OCI-M2 (cell line): ENCODE measurements at regions not wholly inside any gene's neighbourhood (a gene's known extent, or its start where the extent isn't known, plus 50 kb on each side); places are given as distances from the start of the nearest gene placed in this dataset.

Experiments
- DNase-seq: peaks from one replicate; lab custom pipeline; 2025; ENCODE audit not compliant: unreplicated experiment; lab: John Stamatoyannopoulos, UW

- DNase-seq: no peak
Measured at GRCh38 chr4:181661090-181661489, 582.1 kb upstream of the TENM3 start.

GRCh38 chr4:181661923-181662322 lies 581.3 kb upstream of the TENM3 start:
- DNase-seq: no peak

- DNase-seq: no peak
Measured at GRCh38 chr4:181662383-181662782, 580.8 kb upstream of the TENM3 start.

- DNase-seq: no peak
Measured at GRCh38 chr4:181670506-181670905, 572.7 kb upstream of the TENM3 start.

DNA sequence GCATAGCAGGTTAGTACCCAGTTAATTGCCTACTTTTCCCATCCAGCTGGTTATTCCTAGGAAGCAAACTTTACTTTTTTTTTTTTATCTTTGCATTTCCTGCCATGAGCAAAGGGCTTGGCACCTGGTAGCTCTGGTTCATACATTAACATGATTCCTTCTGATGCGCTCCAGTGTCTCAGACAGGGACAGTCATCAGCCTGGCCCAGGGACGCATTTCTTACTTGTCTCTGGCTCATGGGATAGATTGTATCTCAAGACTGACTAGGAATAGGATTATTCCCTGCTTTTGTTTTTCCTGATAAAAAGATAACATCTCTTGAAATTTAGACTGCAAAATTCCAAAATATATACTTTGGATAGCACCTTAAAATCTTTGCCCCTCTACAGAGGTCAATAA lies 571.5 kb upstream of the TENM3 start:
- DNase-seq: no peak

GRCh38 chr4:181672751-181673150 lies 570.5 kb upstream of the TENM3 start:
- no peak for DNase-seq

DNA sequence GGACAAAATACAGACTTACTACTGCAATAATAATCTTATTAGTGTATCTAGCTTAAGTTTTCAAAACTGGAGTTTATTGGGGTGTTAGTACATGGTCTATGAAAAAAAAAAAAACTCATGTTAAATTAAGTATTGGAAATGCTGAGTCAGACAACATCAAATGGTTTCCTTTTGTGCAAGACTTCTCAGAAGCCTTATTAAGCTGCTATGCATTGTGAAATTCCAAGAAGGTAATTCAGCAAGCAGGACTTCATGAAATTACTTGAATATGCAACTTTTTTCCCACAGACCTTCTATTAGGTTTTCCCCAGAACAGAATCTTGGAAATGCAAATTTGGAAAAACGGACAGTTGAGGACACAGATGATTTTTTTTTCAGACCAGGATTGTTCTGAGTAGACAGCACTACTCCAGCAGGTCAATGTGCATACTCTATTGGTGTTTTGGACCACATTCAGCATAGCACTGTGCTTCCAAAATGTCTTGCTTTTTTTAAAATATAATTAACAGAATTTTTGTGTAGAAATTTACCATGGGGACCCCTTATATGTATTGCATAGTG lies 568.8 kb upstream of the TENM3 start:
- DNase-seq: no peak

DNA sequence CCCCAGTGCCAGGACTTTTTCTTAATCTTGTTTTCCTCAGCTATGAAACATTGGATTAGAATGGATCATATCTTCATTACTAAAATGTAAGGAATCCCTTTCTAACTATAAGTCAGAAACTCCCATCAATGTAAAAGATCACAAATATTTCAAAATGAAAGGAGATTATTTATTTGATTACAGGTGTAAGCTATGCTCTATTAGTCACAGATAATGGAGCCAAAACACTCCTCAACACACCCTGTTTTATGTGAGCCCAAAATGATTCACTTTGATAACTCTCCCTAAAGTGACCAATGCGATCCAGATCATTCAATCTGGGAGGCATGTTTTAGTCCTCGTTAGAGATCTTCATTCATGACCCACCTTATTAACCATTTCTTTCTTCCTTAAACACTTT lies 566.7 kb upstream of the TENM3 start:
- no peak for DNase-seq

DNA sequence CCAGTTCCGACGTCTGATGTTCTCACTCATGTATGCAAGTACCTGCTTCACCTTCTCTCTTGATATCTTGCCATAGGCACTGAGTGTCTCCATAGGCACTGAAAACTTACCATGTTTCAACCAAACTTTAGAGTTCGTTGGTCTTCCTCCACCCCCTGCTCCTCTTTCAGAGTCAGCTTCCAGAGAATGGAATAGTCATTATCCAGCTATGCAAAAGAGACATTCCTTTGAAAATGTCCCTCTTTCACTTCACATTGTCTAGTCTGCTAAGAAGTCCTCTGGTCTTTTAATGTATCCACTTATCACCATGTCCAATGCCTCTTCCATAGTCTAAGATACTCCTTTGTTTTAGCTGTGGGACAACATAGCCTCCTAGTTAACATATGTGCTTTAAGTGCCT lies 566.0 kb upstream of the TENM3 start:
- no peak for DNase-seq

DNA sequence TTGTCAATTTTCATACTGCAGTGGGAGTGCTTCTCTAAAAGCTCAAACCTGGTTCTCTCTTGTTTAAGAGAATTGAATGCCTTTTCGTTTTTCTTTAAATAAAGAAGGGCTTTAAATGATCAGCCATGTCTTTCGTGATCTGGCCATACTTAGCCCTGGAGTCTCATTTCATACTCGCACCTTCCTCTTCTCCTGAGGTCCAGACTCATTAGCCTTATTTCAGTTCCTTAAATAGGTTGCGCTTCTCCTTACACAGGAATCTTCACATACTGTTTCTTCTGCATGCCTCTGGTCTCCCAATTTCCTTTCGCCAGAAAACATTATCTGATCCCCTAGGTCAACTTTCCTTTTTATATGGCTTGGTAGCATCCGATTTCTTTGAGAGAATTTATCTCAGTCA lies 565.6 kb upstream of the TENM3 start:
- DNase-seq: no peak

DNA sequence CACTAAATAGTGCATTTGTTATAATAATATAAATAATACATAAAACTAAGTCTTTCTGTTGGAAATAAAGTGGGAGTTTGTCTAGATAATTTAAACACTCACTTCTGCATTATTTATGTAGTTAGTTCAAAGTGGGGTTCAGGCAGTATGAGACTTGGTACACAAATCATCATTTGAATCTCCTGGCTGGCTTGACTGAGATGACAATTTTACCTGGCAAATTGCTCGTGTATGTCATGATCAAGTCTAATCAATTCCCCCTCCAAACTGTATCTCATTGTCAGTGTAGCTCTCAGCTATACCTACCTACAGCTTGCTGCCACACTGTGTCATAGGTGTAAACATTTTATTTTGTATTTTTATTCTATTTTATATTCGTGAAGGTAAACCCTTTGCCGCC lies 563.4 kb upstream of the TENM3 start:
- no peak for DNase-seq

- DNase-seq: no peak
Measured at GRCh38 chr4:181682367-181683047, 560.7 kb upstream of the TENM3 start.

- no peak for DNase-seq
Measured at GRCh38 chr4:181684310-181684709, 558.9 kb upstream of the TENM3 start.

DNA sequence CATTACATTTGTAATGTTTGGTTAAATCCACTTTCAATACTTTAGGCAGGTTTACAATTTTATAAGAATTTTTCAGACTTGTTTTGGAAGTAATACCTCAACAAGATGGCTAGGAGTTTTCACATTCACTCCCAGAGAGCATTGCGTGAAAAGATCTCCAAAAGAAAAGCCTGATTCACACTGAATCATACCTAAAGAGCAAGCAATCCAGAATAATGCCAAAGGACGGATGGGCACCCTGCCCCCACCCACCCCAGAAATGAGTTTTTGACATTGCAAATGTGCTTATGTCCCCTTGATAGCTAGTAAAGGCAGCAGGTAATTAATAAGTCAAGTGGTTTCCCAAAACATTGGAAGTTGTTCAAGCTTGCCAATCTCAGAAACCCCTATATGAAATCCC lies 557.7 kb upstream of the TENM3 start:
- DNase-seq: no peak

DNA sequence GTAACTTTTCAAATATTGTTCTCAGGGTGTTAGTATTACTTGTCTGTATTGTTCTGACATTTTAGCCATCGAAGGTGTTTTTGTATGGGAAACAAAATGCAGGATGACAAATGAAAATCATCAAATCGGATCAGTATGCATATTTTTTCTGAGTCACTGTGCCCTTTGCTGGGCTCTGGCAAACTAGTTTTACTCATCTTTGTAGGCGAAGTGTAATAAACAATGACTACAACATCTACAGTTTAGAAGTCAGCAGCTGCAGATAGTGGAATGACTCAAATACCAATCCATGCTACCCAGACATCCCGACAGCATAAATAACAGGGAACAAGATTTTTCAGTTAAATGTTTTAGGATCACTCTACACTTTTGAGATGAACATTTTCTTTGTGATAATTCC lies 557.3 kb upstream of the TENM3 start:
- DNase-seq: no peak

GRCh38 chr4:181687116-181687515 lies 556.1 kb upstream of the TENM3 start:
- DNase-seq: no peak

- DNase-seq: no peak
Measured at GRCh38 chr4:181688432-181688831, 554.8 kb upstream of the TENM3 start.

DNA sequence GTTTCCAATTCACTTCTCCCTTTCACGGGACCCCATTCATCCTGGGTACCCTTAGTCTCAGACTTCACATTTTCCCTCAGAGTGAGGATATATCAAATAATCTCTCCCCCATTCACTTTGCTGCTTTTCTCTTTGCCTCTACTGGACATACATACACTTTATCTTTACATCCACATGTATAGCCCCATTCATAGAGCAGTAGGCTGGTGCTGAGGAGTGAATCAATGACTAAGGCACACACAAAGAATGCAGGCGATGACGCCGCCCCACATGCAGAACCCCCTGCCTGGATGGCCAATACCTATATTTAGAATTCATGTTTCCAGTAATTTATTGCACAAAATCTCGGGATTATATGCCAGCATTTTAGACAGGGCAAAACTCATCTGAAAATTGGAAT lies 554.3 kb upstream of the TENM3 start:
- no peak for DNase-seq

- no peak for DNase-seq
Measured at GRCh38 chr4:181690498-181690897, 552.7 kb upstream of the TENM3 start.

DNA sequence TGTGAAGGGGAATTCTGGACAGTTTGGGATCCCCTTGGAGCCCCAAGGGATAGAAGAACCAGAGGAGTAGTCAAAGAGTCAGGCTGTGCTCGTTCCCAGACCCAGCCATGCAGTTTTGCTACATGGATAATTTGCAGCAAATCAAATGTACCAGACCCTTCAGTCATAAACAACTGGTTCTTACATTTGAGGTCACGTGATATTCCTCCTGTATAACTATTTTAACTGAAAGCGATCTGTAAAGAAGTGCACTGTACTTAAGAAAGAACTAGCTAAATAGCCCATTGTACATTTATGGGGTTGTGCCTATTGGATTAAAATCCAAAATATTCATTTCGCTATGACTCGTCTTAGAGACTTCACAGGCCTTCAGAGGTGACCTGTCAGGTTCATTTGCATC lies 550.2 kb upstream of the TENM3 start:
- no peak for DNase-seq

GRCh38 chr4:181693517-181693916 lies 549.7 kb upstream of the TENM3 start:
- DNase-seq: no peak

DNA sequence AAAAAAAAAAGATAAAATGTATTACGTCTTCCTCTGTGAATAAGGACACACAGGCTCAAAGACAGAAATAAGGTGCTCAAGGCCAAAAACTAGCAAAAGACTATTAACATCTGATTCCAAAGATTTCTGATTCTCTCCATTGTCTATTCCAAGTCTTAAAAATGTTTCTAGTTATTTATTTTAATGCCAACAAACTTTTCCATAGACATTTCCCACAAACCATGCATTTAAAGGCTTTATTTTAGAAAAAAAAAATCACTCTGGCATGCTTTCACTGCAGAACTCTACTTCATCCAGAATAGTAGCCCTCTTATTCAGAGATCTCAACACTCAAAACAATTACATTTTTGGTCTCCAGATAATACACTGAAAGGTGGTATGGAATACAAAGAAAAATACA lies 545.0 kb upstream of the TENM3 start:
- no peak for DNase-seq

DNA sequence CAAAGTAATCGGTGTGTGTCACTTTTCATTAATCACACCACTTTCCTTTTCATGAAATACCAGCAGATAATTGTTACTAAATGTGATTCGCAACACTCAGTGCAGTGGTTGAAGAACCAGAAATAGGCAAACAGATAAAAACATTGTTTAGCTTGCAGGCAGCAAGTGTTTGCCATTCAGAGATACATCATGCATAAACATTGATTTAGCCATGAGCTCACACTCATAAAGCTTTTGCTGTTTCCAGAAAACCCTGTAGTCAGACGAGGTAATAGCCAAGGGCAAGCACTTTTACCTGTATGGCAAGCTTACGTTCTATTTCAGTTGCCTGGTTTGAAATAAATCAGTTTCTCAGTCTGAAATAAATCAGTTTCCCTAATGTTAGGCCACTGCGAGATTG lies 542.0 kb upstream of the TENM3 start:
- no peak for DNase-seq
